Activated CD4-positive, alpha-beta T cell treated with anti-CD3 and anti-CD28 coated beads for 48 hours (primary cell): ENCODE measurements at regions not wholly inside any gene's neighbourhood (a gene's known extent, or its start where the extent isn't known, plus 50 kb on each side); places are given as distances from the start of the nearest gene placed in this dataset.

Experiments
- DNase-seq: peaks from one replicate; pipeline ENCODE4 v3.0.0-alpha.2; 2020

DNA sequence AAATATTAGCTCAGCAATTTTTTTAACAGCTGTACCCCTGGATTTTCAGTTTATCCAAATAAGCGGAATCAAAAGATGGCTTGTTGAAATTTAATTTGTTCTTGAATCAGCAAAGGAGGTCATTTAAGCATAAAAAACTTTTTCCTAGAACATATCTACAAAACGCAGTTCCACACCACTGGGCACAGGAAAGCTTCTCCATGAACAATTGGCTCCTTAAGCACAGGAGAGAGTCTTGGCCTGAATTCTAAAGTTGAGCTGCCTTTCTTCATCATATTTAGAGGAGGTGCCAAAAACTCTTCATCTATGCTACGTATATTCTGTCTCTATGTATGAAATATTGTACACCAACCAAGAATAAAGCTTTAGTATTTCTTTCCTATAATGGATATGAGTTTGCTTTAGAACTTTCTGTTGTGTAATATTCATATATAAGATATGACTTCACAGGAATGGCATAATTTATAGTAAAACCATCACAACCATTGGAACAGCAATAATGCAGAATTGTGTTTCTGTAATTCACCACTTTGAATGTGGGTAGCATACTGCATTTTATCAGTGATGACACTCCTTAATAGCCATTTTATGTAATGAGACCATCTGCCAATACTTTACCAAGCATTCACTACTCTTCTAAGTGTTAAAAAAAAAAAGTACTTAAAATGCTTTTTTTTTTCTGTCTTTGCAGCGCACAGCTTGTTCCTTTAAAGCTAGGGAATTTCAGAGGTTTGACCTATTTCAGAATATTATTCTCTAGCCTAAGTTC is 263.7 kb downstream of the SLITRK6 start:
- no peak for DNase-seq

- no peak for DNase-seq
These were observed 265.3 kb downstream of the SLITRK6 start for GRCh38 chr13:85533911-85534310.

DNA sequence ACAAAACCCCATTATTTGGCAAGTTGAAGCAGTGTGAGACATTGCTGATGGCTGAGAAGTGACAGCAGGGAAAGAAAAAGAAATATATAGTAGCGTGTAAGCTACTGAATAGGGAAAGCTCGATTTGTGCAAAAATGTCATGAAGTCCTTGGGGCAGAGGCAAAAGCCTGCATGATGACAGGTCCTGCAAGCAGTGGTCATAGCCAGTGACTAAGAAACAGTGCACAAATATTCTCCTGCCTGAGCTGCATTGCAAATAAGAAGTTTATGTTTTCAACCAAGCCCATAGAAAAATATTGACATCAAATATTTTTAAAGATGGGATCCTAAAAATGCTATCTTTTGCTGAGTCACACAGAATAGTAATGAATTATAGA is 270.0 kb downstream of the SLITRK6 start:
- no peak for DNase-seq

GRCh38 chr13:85528491-85529217 is 270.6 kb downstream of the SLITRK6 start:
- no peak for DNase-seq

DNA sequence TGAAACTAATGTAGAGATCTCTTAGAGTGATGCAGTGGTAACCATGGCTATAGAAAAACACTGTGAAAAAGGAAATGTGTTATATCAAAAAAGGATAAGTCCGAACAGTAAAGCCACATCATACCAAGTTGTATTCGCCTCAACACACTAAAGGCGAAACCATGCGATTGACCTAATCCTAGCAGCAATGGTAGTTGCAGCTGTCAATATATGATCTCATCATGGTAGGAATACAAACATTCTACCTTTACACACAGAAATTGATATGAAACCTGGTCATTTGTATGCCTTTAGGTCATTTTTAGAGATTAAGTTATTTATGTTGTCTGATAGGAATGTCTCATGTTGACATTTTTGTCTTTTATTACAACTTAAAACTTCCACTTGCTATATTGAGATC is 271.9 kb downstream of the SLITRK6 start:
- no peak for DNase-seq

GRCh38 chr13:85525411-85525810 is 273.8 kb downstream of the SLITRK6 start:
- DNase-seq: no peak

DNA sequence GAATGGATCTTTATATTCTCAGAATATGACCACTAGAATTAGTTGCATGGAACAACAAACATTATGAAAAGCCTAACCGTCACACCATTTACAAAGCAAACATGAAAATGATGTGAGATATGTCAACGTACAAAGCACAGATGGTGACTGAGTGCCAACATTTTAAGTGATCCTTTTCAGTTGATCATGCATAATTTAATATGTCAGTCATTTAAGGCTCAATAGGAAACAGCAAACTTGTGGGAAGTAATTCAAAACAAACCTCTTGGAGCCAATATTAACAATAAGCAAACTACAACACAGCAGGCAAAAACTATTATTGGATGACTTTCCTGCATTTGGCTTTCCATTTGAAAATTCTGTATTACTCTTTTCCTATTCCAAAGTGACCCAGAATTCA is 277.6 kb downstream of the SLITRK6 start:
- DNase-seq: no peak

- no peak for DNase-seq
These were observed 278.8 kb downstream of the SLITRK6 start for GRCh38 chr13:85520445-85520844.

DNA sequence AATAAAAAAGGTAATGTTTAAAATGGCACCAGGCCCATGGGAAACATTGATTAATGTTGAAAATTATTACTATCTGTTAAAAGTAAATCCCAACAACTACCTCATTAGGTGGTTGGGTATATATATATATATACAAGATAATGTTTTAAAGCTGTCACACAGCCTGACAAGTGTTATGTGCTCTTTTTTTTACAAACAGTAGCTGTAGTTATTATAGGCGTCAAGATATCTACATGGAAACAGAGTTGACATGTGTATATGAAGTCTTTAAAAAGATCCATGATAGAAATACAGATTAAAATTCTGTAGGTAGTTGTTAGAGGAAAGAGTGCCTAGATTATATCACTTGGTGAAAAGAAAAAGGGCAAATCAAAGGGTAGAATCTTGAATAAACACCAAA is 279.9 kb downstream of the SLITRK6 start:
- no peak for DNase-seq

GRCh38 chr13:85512421-85512820 is 286.8 kb downstream of the SLITRK6 start:
- DNase-seq: no peak

DNA sequence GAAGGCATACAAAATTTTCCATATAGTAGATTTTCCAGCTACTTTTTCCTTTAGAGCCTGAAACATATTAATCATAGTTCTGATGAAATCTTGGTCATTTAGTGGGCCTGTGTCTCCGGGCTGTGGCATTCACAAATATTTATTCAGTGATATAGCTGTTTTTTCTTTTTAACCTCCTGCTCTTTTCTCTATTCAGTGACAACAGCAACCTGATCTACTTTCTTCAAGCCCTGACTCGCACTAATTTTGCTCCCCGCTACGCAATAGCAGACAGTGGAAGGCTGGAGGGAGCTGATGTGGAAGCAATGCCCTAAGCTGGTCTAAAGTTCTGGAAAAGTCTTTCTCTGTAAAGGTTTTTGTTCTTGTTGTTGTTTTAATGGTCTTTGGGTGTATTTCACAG is 289.7 kb downstream of the SLITRK6 start:
- DNase-seq: no peak

GRCh38 chr13:85508683-85509329 is 290.4 kb downstream of the SLITRK6 start:
- DNase-seq: no peak

GRCh38 chr13:85503797-85504196 is 295.4 kb downstream of the SLITRK6 start:
- DNase-seq: no peak

GRCh38 chr13:85501616-85502015 is 297.6 kb downstream of the SLITRK6 start:
- no peak for DNase-seq

GRCh38 chr13:85500696-85501256 is 298.4 kb downstream of the SLITRK6 start:
- DNase-seq: no peak

GRCh38 chr13:85498774-85499173 is 300.4 kb downstream of the SLITRK6 start:
- DNase-seq: no peak

GRCh38 chr13:85497652-85498051 is 301.6 kb downstream of the SLITRK6 start:
- no peak for DNase-seq

DNA sequence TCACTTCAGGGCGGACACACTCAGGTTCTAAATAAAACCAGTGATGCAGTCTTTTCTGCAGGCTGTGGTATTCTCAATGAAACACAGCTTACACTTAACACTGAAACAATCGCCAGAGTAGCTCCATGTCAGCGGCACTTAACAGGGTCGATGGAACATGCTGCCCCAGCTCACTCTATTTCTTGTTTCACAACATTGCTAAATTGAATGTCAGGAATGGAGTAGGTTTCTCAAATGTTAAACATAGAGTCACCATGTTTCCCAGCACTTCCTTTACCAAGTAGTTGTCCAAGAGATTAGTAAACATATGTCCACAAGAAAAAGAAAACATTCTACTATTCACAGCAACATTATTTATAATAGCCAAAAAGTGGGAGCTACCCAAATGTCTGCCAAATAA is 306.9 kb downstream of the SLITRK6 start:
- no peak for DNase-seq

GRCh38 chr13:85486663-85487062 is 312.6 kb downstream of the SLITRK6 start:
- DNase-seq: no peak

- no peak for DNase-seq
These were observed 326.1 kb downstream of the SLITRK6 start for GRCh38 chr13:85473144-85473543.

GRCh38 chr13:85469320-85469719 is 329.9 kb downstream of the SLITRK6 start:
- DNase-seq: no peak

- DNase-seq: no peak
These were observed 336.3 kb downstream of the SLITRK6 start for GRCh38 chr13:85462792-85463425.

DNA sequence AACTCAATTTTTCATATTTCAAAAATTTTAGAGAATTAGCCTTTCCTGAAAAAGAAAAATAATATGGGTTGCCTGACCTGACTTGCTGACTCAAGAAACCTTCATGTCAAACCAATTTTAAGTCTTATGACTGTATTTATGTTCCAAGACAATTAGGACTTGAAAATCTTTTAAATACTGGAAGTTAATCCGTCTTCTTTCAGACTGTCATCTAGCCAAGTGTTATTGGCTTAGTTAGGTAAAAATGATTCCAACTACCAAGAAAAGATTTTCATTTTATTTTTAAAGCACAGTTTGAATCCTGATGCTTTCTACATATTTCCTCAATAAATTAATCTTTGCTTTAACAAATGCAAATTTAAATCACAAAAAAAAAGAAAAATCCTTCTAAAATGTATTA is 337.6 kb downstream of the SLITRK6 start:
- DNase-seq: no peak
